GM19025 (cell line): ENCODE measurements at regions not wholly inside any gene's neighbourhood (a gene's known extent, or its start where the extent isn't known, plus 50 kb on each side); places are given as distances from the start of the nearest gene placed in this dataset.

ENCODE experiments used
- ATAC-seq: cut with Tn5 transposase; IDR thresholded peaks from one replicate; pipeline ENCODE4 v1.9.1; 2021; ENCODE audit warnings: mild to moderate bottlenecking, low read depth, moderate library complexity; ENCODE audit not compliant: unreplicated experiment

- ATAC-seq = no peak
Measured at GRCh38 chr2:37425408-37425807, 81.0 kb downstream of the QPCT start.

GRCh38 chr2:37427241-37427640 is 82.8 kb downstream of the QPCT start:
- ATAC-seq = no peak

- no peak for ATAC-seq
Measured at GRCh38 chr2:37436323-37436722, 91.9 kb downstream of the QPCT start.

- no peak for ATAC-seq
Measured at GRCh38 chr2:37439131-37439642, 94.8 kb downstream of the QPCT start.

- no peak for ATAC-seq
Measured at GRCh38 chr2:37441055-37441454, 96.6 kb downstream of the QPCT start.

GRCh38 chr2:37443082-37443481 is 98.7 kb downstream of the QPCT start:
- no peak for ATAC-seq

- no peak for ATAC-seq
Measured at GRCh38 chr2:37447446-37447845, 103.0 kb downstream of the QPCT start.

GRCh38 chr2:37448342-37449120 is 104.1 kb downstream of the QPCT start:
- no peak for ATAC-seq

GRCh38 chr2:37449761-37450296 is 105.4 kb downstream of the QPCT start:
- no peak for ATAC-seq

GRCh38 chr2:37453027-37453426 is 108.6 kb downstream of the QPCT start:
- ATAC-seq = no peak

- no peak for ATAC-seq
Measured at GRCh38 chr2:37454851-37455762, 110.7 kb downstream of the QPCT start.

- ATAC-seq = no peak
Measured at GRCh38 chr2:37456479-37456878, 112.0 kb downstream of the QPCT start.

GRCh38 chr2:37457401-37457901 is 113.0 kb downstream of the QPCT start:
- no peak for ATAC-seq

- no peak for ATAC-seq
Measured at GRCh38 chr2:37458133-37458532, 113.7 kb downstream of the QPCT start.

- ATAC-seq = no peak
Measured at GRCh38 chr2:37459095-37459981, 114.9 kb downstream of the QPCT start.

- ATAC-seq = no peak
Measured at GRCh38 chr2:37460896-37461229, 116.4 kb downstream of the QPCT start.

GRCh38 chr2:37464067-37464466 is 119.6 kb downstream of the QPCT start:
- no peak for ATAC-seq

- no peak for ATAC-seq
Measured at GRCh38 chr2:37466533-37467222, 122.2 kb downstream of the QPCT start.

- ATAC-seq = no peak
Measured at GRCh38 chr2:37468170-37468569, 123.7 kb downstream of the QPCT start.
